ENCODE measurements at regions not wholly inside any gene's neighbourhood (a gene's known extent, or its start where the extent isn't known, plus 50 kb on each side); places are given as distances from the start of the nearest gene placed in this dataset.
"Not testable (repeated sequence)": the region's sequence is repeated elsewhere in the genome, so short reads cannot be mapped to it uniquely, and the experiment has no call there.

- not testable (repeated sequence) for DNase-seq (ENCODE audit: low read depth in 4 of 4, low spot score in 3 of 4)
Observed at GRCh38 chr11:90972159-90972558, 749.3 kb upstream of the CHORDC1 start.

GRCh38 chr11:90947930-90948329, 725.1 kb upstream of the CHORDC1 start:
- DNase-seq (ENCODE audit: low read depth in 4 of 4, low spot score in 3 of 4): no peak

- DNase-seq (ENCODE audit: low read depth in 4 of 4, low spot score in 3 of 4): no peak
Observed at GRCh38 chr11:90930252-90930651, 707.4 kb upstream of the CHORDC1 start.

- no peak for DNase-seq (ENCODE audit: low read depth in 4 of 4, low spot score in 3 of 4)
Observed at GRCh38 chr11:90919332-90919731, 696.5 kb upstream of the CHORDC1 start.

- DNase-seq (ENCODE audit: low read depth in 4 of 4, low spot score in 3 of 4): no peak
Observed at GRCh38 chr11:90916706-90917105, 693.9 kb upstream of the CHORDC1 start.

GRCh38 chr11:90913131-90913668, 690.4 kb upstream of the CHORDC1 start:
- DNase-seq (ENCODE audit: low read depth in 4 of 4, low spot score in 3 of 4): no peak

GRCh38 chr11:90912631-90913030, 689.8 kb upstream of the CHORDC1 start:
- DNase-seq (ENCODE audit: low read depth in 4 of 4, low spot score in 3 of 4): no peak

- DNase-seq (ENCODE audit: low read depth in 4 of 4, low spot score in 3 of 4): no peak
Observed at GRCh38 chr11:90911192-90911591, 688.3 kb upstream of the CHORDC1 start.

- no peak for DNase-seq (ENCODE audit: low read depth in 4 of 4, low spot score in 3 of 4)
Observed at GRCh38 chr11:90908074-90908473, 685.2 kb upstream of the CHORDC1 start.

GRCh38 chr11:90895850-90896249, 673.0 kb upstream of the CHORDC1 start:
- DNase-seq (ENCODE audit: low read depth in 4 of 4, low spot score in 3 of 4): no peak

- DNase-seq (ENCODE audit: low read depth in 4 of 4, low spot score in 3 of 4): no peak
Observed at GRCh38 chr11:90890347-90890746, 667.5 kb upstream of the CHORDC1 start.

GRCh38 chr11:90884181-90884580, 661.3 kb upstream of the CHORDC1 start:
- no peak for DNase-seq (ENCODE audit: low read depth in 4 of 4, low spot score in 3 of 4)

GRCh38 chr11:90874986-90875385, 652.1 kb upstream of the CHORDC1 start:
- no peak for DNase-seq (ENCODE audit: low read depth in 4 of 4, low spot score in 3 of 4)

- no peak for DNase-seq (ENCODE audit: low read depth in 4 of 4, low spot score in 3 of 4)
Observed at GRCh38 chr11:90874281-90874680, 651.4 kb upstream of the CHORDC1 start.

- no peak for DNase-seq (ENCODE audit: low read depth in 4 of 4, low spot score in 3 of 4)
Observed at GRCh38 chr11:90867416-90867815, 644.6 kb upstream of the CHORDC1 start.

- DNase-seq (ENCODE audit: low read depth in 4 of 4, low spot score in 3 of 4): no peak
Observed at GRCh38 chr11:90856790-90857189, 633.9 kb upstream of the CHORDC1 start.

GRCh38 chr11:90855531-90855930, 632.7 kb upstream of the CHORDC1 start:
- DNase-seq (ENCODE audit: low read depth in 4 of 4, low spot score in 3 of 4): no peak

GRCh38 chr11:90851196-90851595, 628.3 kb upstream of the CHORDC1 start:
- DNase-seq (ENCODE audit: low read depth in 4 of 4, low spot score in 3 of 4): no peak

- DNase-seq (ENCODE audit: low read depth in 4 of 4, low spot score in 3 of 4): no peak
Observed at GRCh38 chr11:90849312-90849711, 626.5 kb upstream of the CHORDC1 start.

GRCh38 chr11:90847268-90847886, 624.5 kb upstream of the CHORDC1 start:
- no peak for DNase-seq (ENCODE audit: low read depth in 4 of 4, low spot score in 3 of 4)

GRCh38 chr11:90846628-90847027, 623.8 kb upstream of the CHORDC1 start:
- DNase-seq (ENCODE audit: low read depth in 4 of 4, low spot score in 3 of 4): no peak

- DNase-seq (ENCODE audit: low read depth in 4 of 4, low spot score in 3 of 4): no peak
Observed at GRCh38 chr11:90845799-90846198, 623.0 kb upstream of the CHORDC1 start.

- DNase-seq (ENCODE audit: low read depth in 4 of 4, low spot score in 3 of 4): no peak
Observed at GRCh38 chr11:90845126-90845525, 622.3 kb upstream of the CHORDC1 start.
